Panc1 (cell line): ENCODE measurements at regions not wholly inside any gene's neighbourhood (a gene's known extent, or its start where the extent isn't known, plus 50 kb on each side); places are given as distances from the start of the nearest gene placed in this dataset.

Source experiments
- ATAC-seq: fragments of 200-7000 bp; cut with Tn5 transposase; 2 replicates; pipeline ENCODE4 v1.9.1; 2020; ENCODE audit warnings: mild to moderate bottlenecking, moderate library complexity
- BruUV-seq: library from RNA; stranded (reverse); fragments of 400-500 nt; replicated peaks from 2 replicates; lab custom pipeline; 2021; lab: Mats Ljungman, UMichigan
- CTCF ChIA-PET: fragments of 300-600 bp; sonication (Branson Sonifier 250); formaldehyde crosslinking; loops from one replicate; lab custom pipeline; 2022; ENCODE audit warnings: antibody characterized with exemption; lab: Charles Lee
- POLR2A ChIA-PET: fragments of 300-600 bp; sonication (Branson Sonifier 250); formaldehyde crosslinking; loops from one replicate; lab custom pipeline; 2022; ENCODE audit warnings: antibody characterized with exemption; lab: Charles Lee
- DNase-seq: peaks from one replicate; pipeline ENCODE4 v3.0.0-alpha.2; 2010; ENCODE audit warnings: low read depth, low spot score
- H3K27ac ChIP-seq: 2 replicates; pipeline ENCODE4 v1.5.1; 2011; ENCODE audit warnings: mild to moderate bottlenecking, low read length, inconsistent platforms
- H3K27me3 ChIP-seq: fragments of 200-500 bp; sonication (Bioruptor generic); 2 replicates; pipeline ENCODE4 v1.6.0; 2014; ENCODE audit warnings: low read length, inconsistent platforms; ENCODE audit not compliant: control insufficient read depth, insufficient read depth
- H3K36me3 ChIP-seq: fragments of 200-500 bp; sonication (Bioruptor generic); 2 replicates; pipeline ENCODE4 v1.5.1; 2014; ENCODE audit warnings: inconsistent platforms, mild to moderate bottlenecking, low read length, moderate library complexity; ENCODE audit not compliant: control insufficient read depth, insufficient read depth
- H3K4me1 ChIP-seq: 2 replicates; pipeline ENCODE4 v1.5.1; 2011; ENCODE audit warnings: inconsistent platforms, mild to moderate bottlenecking, low read length, moderate library complexity; ENCODE audit not compliant: control insufficient read depth, insufficient read depth
- H3K4me3 ChIP-seq, 2 experiments: 2 replicates each; pipeline ENCODE4 v1.5.1; 2011 to 2012; ENCODE audit warnings: low read depth in 2 of 2, low read length in 2 of 2, mild to moderate bottlenecking in 2 of 2, inconsistent platforms in 1 of 2, moderate library complexity in 1 of 2
- H3K9me3 ChIP-seq: fragments of 200-500 bp; sonication (Bioruptor generic); 2 replicates; pipeline ENCODE4 v1.5.1; 2014; ENCODE audit warnings: low read depth, mild to moderate bottlenecking, inconsistent platforms, low read length, moderate library complexity; ENCODE audit not compliant: control insufficient read depth, insufficient read depth
- CTCF ChIP-seq: fragments of 450-650 bp; IDR thresholded peaks from 2 replicates; pipeline ENCODE4 v1.5.1; 2017; ENCODE audit warnings: mild to moderate bottlenecking
- POLR2AphosphoS5 ChIP-seq: IDR thresholded peaks from 2 replicates; pipeline ENCODE4 v1.6.1; 2012; ENCODE audit warnings: mild to moderate bottlenecking, low read depth, low read length, moderate library complexity
- SIN3A ChIP-seq: IDR thresholded peaks from 2 replicates; pipeline ENCODE4 v1.6.1; 2012; ENCODE audit warnings: low read depth, mild to moderate bottlenecking, low read length, moderate library complexity, borderline replicate concordance; ENCODE audit not compliant: insufficient read depth
- TCF7L2 ChIP-seq: IDR thresholded peaks from 2 replicates; pipeline ENCODE4 v1.6.1; 2011; ENCODE audit warnings: mild to moderate bottlenecking, low read depth, low read length, inconsistent platforms
- in situ Hi-C: cut with HindIII; loops from 2 replicates; pipeline ENCODE4 v1.10.0; 2016; ENCODE audit warnings: low sequenced_read_pairs, low pct_unique_long_range_greater_than_20kb
- intact Hi-C: fragments of 100-400 bp; cut with micrococcal nuclease; formaldehyde crosslinking; loops from one replicate; pipeline ENCODE4 v1.10.0; 2022; ENCODE audit not compliant: unreplicated experiment
- TF ChIP-seq, protein P1 (sequence below), 2 experiments: IDR thresholded peaks; 2 replicates each; pipeline ENCODE4 v1.6.1; 2011 to 2012; ENCODE audit warnings: low read depth in 2 of 2, control low read depth in 1 of 2, low read length in 1 of 2, mild to moderate bottlenecking in 1 of 2, moderate library complexity in 1 of 2; ENCODE audit not compliant: insufficient read depth in 1 of 2

DNA sequence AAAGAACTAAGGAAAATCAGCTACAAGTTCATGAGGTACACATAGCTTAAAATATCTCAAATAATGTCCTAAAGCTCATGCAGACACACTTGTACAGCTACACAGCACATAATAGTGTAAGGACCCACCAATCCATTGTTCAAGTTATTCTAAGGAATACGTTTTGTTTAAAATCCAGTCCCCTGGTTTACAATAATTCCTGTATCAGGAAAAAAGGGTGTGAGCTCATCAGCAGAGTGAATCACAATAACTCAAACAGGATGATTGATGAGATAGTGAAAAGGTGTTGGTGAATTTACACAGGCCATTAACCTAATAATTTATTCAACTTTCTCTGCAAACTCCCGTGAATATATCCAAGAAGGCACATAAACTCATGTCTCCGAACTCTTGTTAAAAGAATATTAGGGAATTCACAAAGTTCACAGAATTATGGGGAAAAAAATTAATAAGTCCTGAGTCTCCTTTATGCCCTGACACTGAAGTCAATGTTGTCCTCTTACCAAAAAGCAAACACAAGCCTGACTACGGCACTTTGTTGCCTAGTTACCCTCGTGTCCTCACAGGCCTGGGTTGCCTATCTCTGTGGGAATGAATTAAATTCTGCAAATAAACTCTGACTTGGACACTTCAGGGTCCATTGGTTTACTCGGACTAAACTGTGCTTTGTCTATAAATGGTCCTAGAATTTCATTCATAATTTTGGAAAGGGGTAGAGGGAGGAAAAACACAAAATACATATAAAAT, 142.8 kb upstream of the PDE4D start:
- BruUV-seq = no TSS peak
- ATAC-seq = no peak
- intact Hi-C loops = no loop called here

GRCh38 chr5:60026161-60026560, 132.6 kb upstream of the PDE4D start:
- no peak for TF ChIP-seq POLR2AphosphoS5
- no peak for TF ChIP-seq CTCF
- no peak for TF ChIP-seq SIN3A
- TF ChIP-seq, protein P1, sequence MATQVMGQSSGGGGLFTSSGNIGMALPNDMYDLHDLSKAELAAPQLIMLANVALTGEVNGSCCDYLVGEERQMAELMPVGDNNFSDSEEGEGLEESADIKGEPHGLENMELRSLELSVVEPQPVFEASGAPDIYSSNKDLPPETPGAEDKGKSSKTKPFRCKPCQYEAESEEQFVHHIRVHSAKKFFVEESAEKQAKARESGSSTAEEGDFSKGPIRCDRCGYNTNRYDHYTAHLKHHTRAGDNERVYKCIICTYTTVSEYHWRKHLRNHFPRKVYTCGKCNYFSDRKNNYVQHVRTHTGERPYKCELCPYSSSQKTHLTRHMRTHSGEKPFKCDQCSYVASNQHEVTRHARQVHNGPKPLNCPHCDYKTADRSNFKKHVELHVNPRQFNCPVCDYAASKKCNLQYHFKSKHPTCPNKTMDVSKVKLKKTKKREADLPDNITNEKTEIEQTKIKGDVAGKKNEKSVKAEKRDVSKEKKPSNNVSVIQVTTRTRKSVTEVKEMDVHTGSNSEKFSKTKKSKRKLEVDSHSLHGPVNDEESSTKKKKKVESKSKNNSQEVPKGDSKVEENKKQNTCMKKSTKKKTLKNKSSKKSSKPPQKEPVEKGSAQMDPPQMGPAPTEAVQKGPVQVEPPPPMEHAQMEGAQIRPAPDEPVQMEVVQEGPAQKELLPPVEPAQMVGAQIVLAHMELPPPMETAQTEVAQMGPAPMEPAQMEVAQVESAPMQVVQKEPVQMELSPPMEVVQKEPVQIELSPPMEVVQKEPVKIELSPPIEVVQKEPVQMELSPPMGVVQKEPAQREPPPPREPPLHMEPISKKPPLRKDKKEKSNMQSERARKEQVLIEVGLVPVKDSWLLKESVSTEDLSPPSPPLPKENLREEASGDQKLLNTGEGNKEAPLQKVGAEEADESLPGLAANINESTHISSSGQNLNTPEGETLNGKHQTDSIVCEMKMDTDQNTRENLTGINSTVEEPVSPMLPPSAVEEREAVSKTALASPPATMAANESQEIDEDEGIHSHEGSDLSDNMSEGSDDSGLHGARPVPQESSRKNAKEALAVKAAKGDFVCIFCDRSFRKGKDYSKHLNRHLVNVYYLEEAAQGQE (IDR thresholded peaks at IDR 0.05; ENCODE audit: insufficient read depth in 1 of 2, low read depth in 2 of 2, low read length in 1 of 2) = no peak
- TF ChIP-seq TCF7L2 = no peak
- Histone ChIP-seq H3K36me3 (no peaks in the 10 kb centered on the region), H3K27me3 (no peaks in the 10 kb centered on the region), H3K27ac (no peak overlapping the region), H3K4me3 (no peak overlapping the region), H3K9me3 (no peaks in the 10 kb centered on the region), H3K4me1 (no peaks in the 10 kb centered on the region)
- CTCF ChIA-PET = no interaction called here
- no peak for DNase-seq
- intact Hi-C loops (no loop called here), in situ Hi-C loops (no loop called here)
- no peak for ATAC-seq
- BruUV-seq = no TSS peak
- POLR2A ChIA-PET = no interaction called here

More for the DNA sequence above, 142.8 kb upstream of the PDE4D start:
- ChIA-PET POLR2A (no interaction called here), CTCF (no interaction called here)
- in situ Hi-C loops = no loop called here
- Histone ChIP-seq H3K9me3 (no peaks in the 10 kb centered on the region), H3K27me3 (no peaks in the 10 kb centered on the region), H3K36me3 (no peaks in the 10 kb centered on the region), H3K4me1 (no peaks in the 10 kb centered on the region), H3K4me3 (no peak overlapping the region), H3K27ac (no peak overlapping the region)
- TF ChIP-seq POLR2AphosphoS5 (no peak), CTCF (no peak), TCF7L2 (no peak), SIN3A (no peak)
- TF ChIP-seq, protein P1 (IDR thresholded peaks at IDR 0.05; ENCODE audit: insufficient read depth in 1 of 2, low read depth in 2 of 2, low read length in 1 of 2) = no peak
- no peak for DNase-seq
